ENCODE measurements at regions not wholly inside any gene's neighbourhood (a gene's known extent, or its start where the extent isn't known, plus 50 kb on each side); places are given as distances from the start of the nearest gene placed in this dataset.

- TF ChIP-seq CTCF (optimal IDR thresholded peaks at IDR 0.05 in 1 of 3, IDR thresholded peaks at IDR 0.05 in 1 of 3, conservative IDR thresholded peaks at IDR 0.05 in 1 of 3; ENCODE audit: extremely low read depth in 1 of 3, insufficient read depth in 2 of 3, low read length in 3 of 3) (no peak), EZH2 (IDR thresholded peaks at IDR 0.05; ENCODE audit: low read length) (no peak)
Measured at GRCh38 chr2:48175254-48175653, 139.2 kb upstream of the FOXN2 start.
